B cell (primary cell): ENCODE measurements at regions not wholly inside any gene's neighbourhood (a gene's known extent, or its start where the extent isn't known, plus 50 kb on each side); places are given as distances from the start of the nearest gene placed in this dataset.

Source experiments
- ATAC-seq: fragments of 200-7000 bp; cut with Tn5 transposase; one replicate; pipeline ENCODE4 v1.10.0; 2021; ENCODE audit warnings: low read depth, mild to moderate bottlenecking, moderate number of reproducible peaks, moderate library complexity
- CTCF ChIA-PET: fragments of 350-600 bp; sonication (Branson Sonifier 250); formaldehyde crosslinking; loops from one replicate; lab custom pipeline; 2021; ENCODE audit warnings: antibody characterized with exemption, inconsistent platforms; lab: Charles Lee
- POLR2A ChIA-PET: fragments of 350-600 bp; sonication (Branson Sonifier 250); formaldehyde crosslinking; loops from one replicate; lab custom pipeline; 2021; ENCODE audit warnings: antibody characterized with exemption; lab: Charles Lee
- DNase-seq: peaks from one replicate; pipeline ENCODE4 v3.0.0; 2013
- H2AFZ ChIP-seq: 2 replicates; pipeline ENCODE4 v1.6.1; 2012; ENCODE audit warnings: mild to moderate bottlenecking, low read depth, low read length; ENCODE audit not compliant: insufficient read depth, poor library complexity, severe bottlenecking
- H3K27ac ChIP-seq, 2 donors: 1 replicate in 1 of 2; 2 replicates in 1 of 2; pipeline ENCODE4 v1.5.1; 2012 to 2013; ENCODE audit warnings: low read length in 2 of 2, mild to moderate bottlenecking in 2 of 2, moderate library complexity in 1 of 2
- H3K27me3 ChIP-seq, 4 experiments: fragments of 200-600 bp in 1 of 4; sonication (generic) in 1 of 4; replicated peaks in 1 of 4; 1 replicate in 2 of 4; 2 replicates in 2 of 4; pipeline versions ENCODE4 v1.6.1 to v1.7.0; 2013 to 2016; ENCODE audit warnings: low read length in 3 of 4, mild to moderate bottlenecking in 2 of 4, mixed read lengths in 1 of 4, moderate library complexity in 1 of 4; ENCODE audit not compliant: insufficient read depth in 4 of 4, control insufficient read depth in 3 of 4; ENCODE audit errors: control extremely low read depth in 1 of 4
- H3K36me3 ChIP-seq, 2 experiments: replicated peaks in 1 of 2; 1 replicate in 1 of 2; 2 replicates in 1 of 2; pipeline versions ENCODE4 v1.6.1 to v1.7.1; 2013; ENCODE audit warnings: low read length in 1 of 2; ENCODE audit not compliant: insufficient read depth in 2 of 2, control insufficient read depth in 1 of 2; ENCODE audit errors: control extremely low read depth in 1 of 2, extremely low read depth in 1 of 2
- H3K4me1 ChIP-seq, 2 donors: fragments of 200-600 bp in 1 of 2; sonication (generic) in 1 of 2; 1 replicate in 1 of 2; 2 replicates in 1 of 2; pipeline versions ENCODE4 v1.5.1 to v1.6.1; 2013 to 2017; ENCODE audit warnings: low read length in 2 of 2; ENCODE audit not compliant: control insufficient read depth in 2 of 2, insufficient read depth in 2 of 2
- H3K4me2 ChIP-seq: replicated peaks from 2 replicates; pipeline ENCODE3; 2012; ENCODE audit warnings: mild to moderate bottlenecking, low read depth, low read length; ENCODE audit not compliant: poor library complexity, severe bottlenecking
- H3K4me3 ChIP-seq, 5 experiments: fragments of 200-600 bp in 1 of 5; sonication (generic) in 1 of 5; 1 replicate in 3 of 5; 2 replicates in 2 of 5; pipeline versions ENCODE4 v1.5.1 to v1.7.0; 2011 to 2016; ENCODE audit warnings: low read length in 4 of 5, mild to moderate bottlenecking in 4 of 5, low read depth in 2 of 5, control low read depth in 1 of 5, moderate library complexity in 1 of 5; ENCODE audit not compliant: insufficient read depth in 1 of 5; ENCODE audit errors: control extremely low read depth in 1 of 5, extremely low read depth in 1 of 5
- H3K79me2 ChIP-seq: fragments of 200-600 bp; sonication (generic); one replicate; pipeline ENCODE4 v1.6.0; 2016; ENCODE audit warnings: low read length; ENCODE audit not compliant: control insufficient read depth, insufficient read depth
- H3K9ac ChIP-seq: fragments of 200-600 bp; sonication (generic); 2 replicates; pipeline ENCODE4 v1.6.1; 2017; ENCODE audit warnings: mild to moderate bottlenecking, low read length, moderate library complexity
- H3K9me3 ChIP-seq, 3 donors: one replicate each; pipeline versions ENCODE4 v1.6.1 to v1.7.1; 2013; ENCODE audit warnings: low read length in 2 of 3; ENCODE audit not compliant: control insufficient read depth in 2 of 3, insufficient read depth in 1 of 3; ENCODE audit errors: control extremely low read depth in 1 of 3
- H4K20me1 ChIP-seq: 2 replicates; pipeline ENCODE4 v1.6.0; 2012; ENCODE audit warnings: mild to moderate bottlenecking, low read length; ENCODE audit not compliant: insufficient read depth, control insufficient read depth, poor library complexity, severe bottlenecking
- H3K27ac Mint-ChIP-seq: one replicate; pipeline ENCODE4 v1.8.0; 2021; ENCODE audit warnings: mixed read lengths
- H3K27me3 Mint-ChIP-seq: one replicate; pipeline ENCODE4 v1.8.0; 2021; ENCODE audit warnings: mixed read lengths
- H3K4me1 Mint-ChIP-seq: one replicate; pipeline ENCODE4 v1.8.0; 2021; ENCODE audit warnings: mixed read lengths
- H3K4me3 Mint-ChIP-seq: one replicate; pipeline ENCODE4 v1.8.0; 2021; ENCODE audit warnings: mixed read lengths
- H3K9me3 Mint-ChIP-seq: one replicate; pipeline ENCODE4 v1.8.0; 2022; ENCODE audit warnings: mixed read lengths; ENCODE audit not compliant: insufficient read depth
- EZH2 ChIP-seq: IDR thresholded peaks from 2 replicates; pipeline ENCODE4 v1.6.1; 2012; ENCODE audit warnings: borderline replicate concordance, low read depth, mild to moderate bottlenecking, moderate library complexity, low read length; ENCODE audit not compliant: insufficient read depth, poor library complexity, severe bottlenecking
- WGBS: methylation state at CpG from one replicate; pipeline ENCODE4 v1.1.5; 2013; ENCODE audit warnings: missing lambda C conversion rate; ENCODE audit not compliant: insufficient coverage; 5-methylcytosine and 5-hydroxymethylcytosine counted together
- intact Hi-C: fragments of 100-400 bp; cut with micrococcal nuclease; formaldehyde crosslinking; loops from one replicate; pipeline ENCODE4 v1.10.0; 2022
- TF ChIP-seq, protein P1 (sequence below): fragments of 200-600 bp; IDR thresholded peaks from one replicate; pipeline ENCODE4 v1.8.0; 2022; ENCODE audit warnings: antibody characterized with exemption, mild to moderate bottlenecking

DNA sequence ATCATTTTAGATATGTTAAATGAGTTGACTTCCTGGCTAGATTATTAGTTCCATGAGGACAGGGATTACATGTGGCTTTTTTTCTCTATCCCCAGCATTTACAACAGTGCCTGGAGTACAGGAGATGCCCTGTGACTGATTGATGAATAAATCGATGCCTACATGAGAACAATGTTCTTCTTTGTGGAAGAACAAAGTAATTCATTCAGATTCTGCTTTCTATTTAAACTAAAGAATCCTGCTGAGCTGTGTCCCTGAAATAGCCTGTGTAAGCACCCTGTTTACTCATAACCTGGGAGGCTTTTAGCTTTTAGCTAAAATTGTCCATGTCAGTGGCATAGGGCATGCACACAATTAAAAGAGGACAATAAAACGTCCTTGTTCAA lies 125.1 kb upstream of the BTBD3 start:
- Histone ChIP-seq H2AFZ (no peak overlapping the region), H3K36me3 (no peaks in the 10 kb centered on the region), H4K20me1 (no peaks in the 10 kb centered on the region), H3K9ac (no peak overlapping the region), H3K9me3 (no peaks in the 10 kb centered on the region), H3K27me3 (no peaks in the 10 kb centered on the region), H3K4me3 (no peak overlapping the region), H3K4me1 (no peaks in the 10 kb centered on the region), H3K4me2 (no peak overlapping the region), H3K27ac (no peak overlapping the region), H3K79me2 (no peaks in the 10 kb centered on the region)
- no peaks in the 10 kb centered on the region for H3K27me3 Mint-ChIP-seq
- ChIA-PET POLR2A (no interaction called here), CTCF (no interaction called here)
- TF ChIP-seq, protein P1, sequence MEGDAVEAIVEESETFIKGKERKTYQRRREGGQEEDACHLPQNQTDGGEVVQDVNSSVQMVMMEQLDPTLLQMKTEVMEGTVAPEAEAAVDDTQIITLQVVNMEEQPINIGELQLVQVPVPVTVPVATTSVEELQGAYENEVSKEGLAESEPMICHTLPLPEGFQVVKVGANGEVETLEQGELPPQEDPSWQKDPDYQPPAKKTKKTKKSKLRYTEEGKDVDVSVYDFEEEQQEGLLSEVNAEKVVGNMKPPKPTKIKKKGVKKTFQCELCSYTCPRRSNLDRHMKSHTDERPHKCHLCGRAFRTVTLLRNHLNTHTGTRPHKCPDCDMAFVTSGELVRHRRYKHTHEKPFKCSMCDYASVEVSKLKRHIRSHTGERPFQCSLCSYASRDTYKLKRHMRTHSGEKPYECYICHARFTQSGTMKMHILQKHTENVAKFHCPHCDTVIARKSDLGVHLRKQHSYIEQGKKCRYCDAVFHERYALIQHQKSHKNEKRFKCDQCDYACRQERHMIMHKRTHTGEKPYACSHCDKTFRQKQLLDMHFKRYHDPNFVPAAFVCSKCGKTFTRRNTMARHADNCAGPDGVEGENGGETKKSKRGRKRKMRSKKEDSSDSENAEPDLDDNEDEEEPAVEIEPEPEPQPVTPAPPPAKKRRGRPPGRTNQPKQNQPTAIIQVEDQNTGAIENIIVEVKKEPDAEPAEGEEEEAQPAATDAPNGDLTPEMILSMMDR, result no peak
- TF ChIP-seq EZH2, result no peak
- H3K4me1 Mint-ChIP-seq, result no peaks in the 10 kb centered on the region
- H3K27ac Mint-ChIP-seq, result no peak overlapping the region
- no peak for DNase-seq
- intact Hi-C loops, result no loop called here
- H3K9me3 Mint-ChIP-seq, result no peaks in the 10 kb centered on the region
- no peak for ATAC-seq
- no peak overlapping the region for H3K4me3 Mint-ChIP-seq
- WGBS, result 83% methylated on average over 1 of the region's 2 CpGs

DNA sequence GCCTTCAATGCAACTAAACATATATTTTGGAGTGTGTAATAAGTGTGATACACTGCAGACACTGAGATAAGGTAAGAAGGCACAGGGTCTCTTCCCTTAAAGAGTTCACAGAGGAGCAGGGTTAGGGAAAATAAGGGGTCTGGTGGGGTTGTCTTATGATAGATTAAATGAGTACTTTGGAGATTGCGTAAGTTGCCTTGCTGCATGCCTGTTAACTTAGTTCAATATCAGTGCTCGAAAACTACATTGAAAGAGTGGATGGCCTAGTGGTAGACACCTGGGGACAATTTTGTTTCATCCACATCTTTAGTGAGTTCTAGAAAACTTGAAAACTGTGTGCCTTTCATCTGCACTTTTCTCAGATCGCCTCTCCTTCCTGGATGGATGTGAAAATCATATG lies 123.2 kb upstream of the BTBD3 start:
- CTCF ChIA-PET, result interaction anchor here (0.5 kb wide), 1 partner anchor 1368 kb away, joined by 3 read pairs; no protein-coding TSS in a partner anchor
- DNase-seq, result no peak
- H3K4me3 ChIP-seq, result no peak overlapping the region
- no peaks in the 10 kb centered on the region for H3K79me2 ChIP-seq
- no peaks in the 10 kb centered on the region for H3K4me1 Mint-ChIP-seq
- H3K36me3 ChIP-seq, result no peaks in the 10 kb centered on the region
- POLR2A ChIA-PET, result no interaction called here
- H3K4me3 Mint-ChIP-seq, result no peak overlapping the region
- no peaks in the 10 kb centered on the region for H3K9me3 ChIP-seq
- TF ChIP-seq EZH2, result no peak
- TF ChIP-seq, protein P1, result no peak
- H4K20me1 ChIP-seq, result no peaks in the 10 kb centered on the region
- no peak overlapping the region for H3K27ac ChIP-seq
- WGBS, result 89% methylated on average over 2 of the region's 3 CpGs
- no peak for ATAC-seq
- no peak overlapping the region for H3K27ac Mint-ChIP-seq
- no peaks in the 10 kb centered on the region for H3K27me3 ChIP-seq
- H3K9me3 Mint-ChIP-seq, result no peaks in the 10 kb centered on the region
- no peaks in the 10 kb centered on the region for H3K4me1 ChIP-seq
- H3K27me3 Mint-ChIP-seq, result no peaks in the 10 kb centered on the region
- H3K9ac ChIP-seq, result no peak overlapping the region
- H3K4me2 ChIP-seq, result no peak overlapping the region
- no peak overlapping the region for H2AFZ ChIP-seq
- intact Hi-C loops, result no loop called here
